ENCODE measurements at regions not wholly inside any gene's neighbourhood (a gene's known extent, or its start where the extent isn't known, plus 50 kb on each side); places are given as distances from the start of the nearest gene placed in this dataset.

DNA sequence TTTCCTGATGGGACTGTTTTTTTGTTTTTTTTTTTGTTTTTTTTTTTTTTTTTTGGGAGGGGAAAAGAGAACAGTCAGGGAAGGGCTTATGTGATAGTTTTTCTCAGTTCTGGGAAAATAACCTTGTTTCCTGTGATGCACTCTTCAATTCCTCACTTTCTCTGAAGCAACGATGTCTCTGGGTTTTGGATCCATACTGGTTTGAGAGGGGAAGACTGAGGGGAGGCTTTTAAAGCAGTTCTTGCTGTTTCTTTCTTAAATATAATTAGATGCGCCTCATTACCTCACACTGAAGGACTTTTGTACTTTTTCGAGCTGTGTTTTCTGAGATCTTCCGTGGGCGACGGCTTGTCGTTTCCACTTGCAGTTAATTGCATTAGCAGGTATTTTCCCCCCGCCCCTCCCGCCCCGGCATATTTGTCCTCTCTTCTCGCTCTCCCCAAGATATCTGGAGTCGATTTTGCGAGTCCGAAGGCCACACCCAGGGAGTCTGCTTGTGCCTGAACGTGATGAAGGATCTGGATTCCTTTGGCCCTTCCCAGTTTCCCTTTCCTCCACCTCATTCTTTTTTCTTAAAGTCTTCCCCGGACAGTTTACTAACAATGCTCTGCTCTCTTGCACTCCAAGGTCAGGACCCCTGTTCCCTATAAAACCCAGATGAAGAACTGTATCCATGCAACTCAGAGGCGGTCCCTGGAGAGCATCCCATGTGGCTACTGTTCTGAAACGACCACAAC is 125.2 kb upstream of the ZFHX3 start:
- H3K27me3 ChIP-seq (ENCODE audit: control insufficient read depth, low read length), result no peaks in the 10 kb centered on the region
- TF ChIP-seq, protein P1, sequence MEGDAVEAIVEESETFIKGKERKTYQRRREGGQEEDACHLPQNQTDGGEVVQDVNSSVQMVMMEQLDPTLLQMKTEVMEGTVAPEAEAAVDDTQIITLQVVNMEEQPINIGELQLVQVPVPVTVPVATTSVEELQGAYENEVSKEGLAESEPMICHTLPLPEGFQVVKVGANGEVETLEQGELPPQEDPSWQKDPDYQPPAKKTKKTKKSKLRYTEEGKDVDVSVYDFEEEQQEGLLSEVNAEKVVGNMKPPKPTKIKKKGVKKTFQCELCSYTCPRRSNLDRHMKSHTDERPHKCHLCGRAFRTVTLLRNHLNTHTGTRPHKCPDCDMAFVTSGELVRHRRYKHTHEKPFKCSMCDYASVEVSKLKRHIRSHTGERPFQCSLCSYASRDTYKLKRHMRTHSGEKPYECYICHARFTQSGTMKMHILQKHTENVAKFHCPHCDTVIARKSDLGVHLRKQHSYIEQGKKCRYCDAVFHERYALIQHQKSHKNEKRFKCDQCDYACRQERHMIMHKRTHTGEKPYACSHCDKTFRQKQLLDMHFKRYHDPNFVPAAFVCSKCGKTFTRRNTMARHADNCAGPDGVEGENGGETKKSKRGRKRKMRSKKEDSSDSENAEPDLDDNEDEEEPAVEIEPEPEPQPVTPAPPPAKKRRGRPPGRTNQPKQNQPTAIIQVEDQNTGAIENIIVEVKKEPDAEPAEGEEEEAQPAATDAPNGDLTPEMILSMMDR (IDR thresholded peaks at IDR 0.05; ENCODE audit: low read depth, low read length, poor library complexity, severe bottlenecking), result no peak
- no peak for TF ChIP-seq EZH2phosphoT487 (IDR thresholded peaks at IDR 0.05; ENCODE audit: borderline replicate concordance, low read length)
- no peaks in the 10 kb centered on the region for H4K20me1 ChIP-seq (ENCODE audit: control insufficient read depth, insufficient read depth, low read depth, low read length)
- no peaks in the 10 kb centered on the region for H3K36me3 ChIP-seq (ENCODE audit: control insufficient read depth, low read length)
- H3K4me2 ChIP-seq (ENCODE audit: low read length), result no peak overlapping the region
- no peak overlapping the region for H3K4me3 ChIP-seq (ENCODE audit: low read length)
- no peaks in the 10 kb centered on the region for H3K79me2 ChIP-seq (ENCODE audit: control insufficient read depth, low read length)
- no peak overlapping the region for H3K27ac ChIP-seq (ENCODE audit: low read depth, low read length)
- no peaks in the 10 kb centered on the region for H3K9me3 ChIP-seq (ENCODE audit: control insufficient read depth, insufficient read depth, low read length)
- H3K4me1 ChIP-seq (ENCODE audit: control insufficient read depth, low read length), result no peaks in the 10 kb centered on the region
- no peaks in the 10 kb centered on the region for H3K9me2 ChIP-seq (replicated peaks; ENCODE audit: control insufficient read depth, low read length)
- no peaks in the 10 kb centered on the region for H3F3A ChIP-seq (ENCODE audit: control insufficient read depth, insufficient read depth)

DNA sequence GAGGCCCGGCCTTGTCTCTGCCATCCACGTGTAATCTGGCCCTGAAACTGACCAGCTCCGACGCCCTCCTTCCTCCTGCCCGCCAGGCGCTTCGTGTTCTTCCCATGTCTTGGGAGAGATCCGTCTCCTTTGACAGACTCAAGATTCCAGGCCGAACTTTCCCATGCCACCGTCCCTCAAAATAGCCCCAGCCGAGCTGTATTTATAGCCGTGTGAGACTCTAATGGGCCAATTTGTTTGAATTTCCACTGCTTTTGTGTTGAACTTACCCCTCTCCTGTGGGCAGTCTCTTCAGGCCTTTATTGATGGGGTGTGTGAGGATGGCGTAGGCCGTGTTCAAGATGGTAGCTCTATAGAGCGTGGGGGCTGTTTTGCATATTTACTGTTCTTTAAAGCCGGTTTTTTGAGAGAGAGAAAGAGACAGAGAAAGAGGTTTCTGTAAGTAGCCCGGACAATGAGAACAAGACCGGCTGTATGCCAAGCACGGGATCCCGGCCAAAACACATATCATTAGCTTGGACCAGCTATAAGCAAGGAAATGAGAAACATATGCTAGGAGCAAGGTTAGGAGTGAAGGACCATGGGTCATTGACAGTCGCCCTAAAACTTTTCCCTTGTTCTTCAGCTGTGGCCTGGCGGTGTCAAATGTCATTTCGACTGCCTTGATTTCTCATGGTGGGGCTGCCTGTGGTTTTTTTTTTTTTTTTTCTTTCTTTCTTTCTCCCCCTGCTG is 124.5 kb upstream of the ZFHX3 start:
- no peak overlapping the region for H3K4me2 ChIP-seq (ENCODE audit: low read length)
- H3K27me3 ChIP-seq (ENCODE audit: control insufficient read depth, low read length), result no peaks in the 10 kb centered on the region
- no peak overlapping the region for H3K27ac ChIP-seq (ENCODE audit: low read depth, low read length)
- H3K79me2 ChIP-seq (ENCODE audit: control insufficient read depth, low read length), result no peaks in the 10 kb centered on the region
- H3F3A ChIP-seq (ENCODE audit: control insufficient read depth, insufficient read depth), result no peaks in the 10 kb centered on the region
- H4K20me1 ChIP-seq (ENCODE audit: control insufficient read depth, insufficient read depth, low read depth, low read length), result no peaks in the 10 kb centered on the region
- H3K9me3 ChIP-seq (ENCODE audit: control insufficient read depth, insufficient read depth, low read length), result no peaks in the 10 kb centered on the region
- TF ChIP-seq EZH2phosphoT487 (IDR thresholded peaks at IDR 0.05; ENCODE audit: borderline replicate concordance, low read length), result no peak
- TF ChIP-seq, protein P1 (IDR thresholded peaks at IDR 0.05; ENCODE audit: low read depth, low read length, poor library complexity, severe bottlenecking), result no peak
- no peaks in the 10 kb centered on the region for H3K36me3 ChIP-seq (ENCODE audit: control insufficient read depth, low read length)
- H3K4me3 ChIP-seq (ENCODE audit: low read length), result no peak overlapping the region
- H3K4me1 ChIP-seq (ENCODE audit: control insufficient read depth, low read length), result no peaks in the 10 kb centered on the region
- H3K9me2 ChIP-seq (replicated peaks; ENCODE audit: control insufficient read depth, low read length), result no peaks in the 10 kb centered on the region

DNA sequence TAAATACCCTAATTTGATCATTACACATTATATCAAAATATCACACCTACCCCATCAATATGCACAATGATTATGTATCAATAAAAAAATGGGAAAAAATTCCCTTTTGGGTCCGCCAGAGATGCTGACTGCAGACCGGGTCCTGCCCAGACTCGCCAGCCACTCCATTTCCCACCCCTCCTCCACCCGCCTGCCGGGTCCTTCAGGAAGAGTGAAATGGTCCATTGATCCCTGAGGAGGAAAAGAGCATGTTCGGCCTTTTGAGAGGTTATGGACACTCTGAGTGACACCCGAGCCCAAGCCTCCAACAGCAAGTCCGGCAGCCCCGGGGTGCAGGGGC is 123.9 kb upstream of the ZFHX3 start:
- Histone ChIP-seq H3K4me3 (ENCODE audit: low read length) (no peak overlapping the region), H3K9me2 (replicated peaks; ENCODE audit: control insufficient read depth, low read length) (no peaks in the 10 kb centered on the region), H3K27me3 (ENCODE audit: control insufficient read depth, low read length) (no peaks in the 10 kb centered on the region), H3K9me3 (ENCODE audit: control insufficient read depth, insufficient read depth, low read length) (no peaks in the 10 kb centered on the region), H3K36me3 (ENCODE audit: control insufficient read depth, low read length) (no peaks in the 10 kb centered on the region), H3K4me2 (ENCODE audit: low read length) (no peak overlapping the region), H3F3A (ENCODE audit: control insufficient read depth, insufficient read depth) (no peaks in the 10 kb centered on the region), H3K27ac (ENCODE audit: low read depth, low read length) (no peak overlapping the region), H4K20me1 (ENCODE audit: control insufficient read depth, insufficient read depth, low read depth, low read length) (no peaks in the 10 kb centered on the region), H3K4me1 (ENCODE audit: control insufficient read depth, low read length) (no peaks in the 10 kb centered on the region), H3K79me2 (ENCODE audit: control insufficient read depth, low read length) (no peaks in the 10 kb centered on the region)
- TF ChIP-seq EZH2phosphoT487 (IDR thresholded peaks at IDR 0.05; ENCODE audit: borderline replicate concordance, low read length), result no peak

DNA sequence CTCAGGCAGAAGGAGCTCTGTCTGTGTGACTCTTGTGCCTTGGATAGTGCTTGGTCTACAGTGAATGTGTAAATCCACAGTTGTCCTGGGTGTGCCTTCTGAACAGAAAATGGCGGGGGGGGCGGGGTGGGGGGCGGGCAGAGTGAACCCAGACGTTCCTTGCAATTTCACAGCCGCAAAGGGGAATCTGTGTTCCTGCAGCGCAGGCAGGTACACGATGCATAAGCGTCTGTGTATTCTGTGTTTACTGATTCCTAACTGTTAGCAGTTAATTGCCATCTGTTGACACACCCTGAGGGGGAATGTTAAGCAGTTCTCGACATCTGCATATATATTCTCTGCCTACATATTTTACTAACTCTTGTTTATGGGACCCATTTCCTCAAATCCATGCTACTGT is 123.5 kb upstream of the ZFHX3 start:
- Histone ChIP-seq H3F3A (ENCODE audit: control insufficient read depth, insufficient read depth) (no peaks in the 10 kb centered on the region), H3K4me2 (ENCODE audit: low read length) (no peak overlapping the region), H3K79me2 (ENCODE audit: control insufficient read depth, low read length) (no peaks in the 10 kb centered on the region), H3K4me3 (ENCODE audit: low read length) (no peak overlapping the region), H3K27me3 (ENCODE audit: control insufficient read depth, low read length) (no peaks in the 10 kb centered on the region), H3K4me1 (ENCODE audit: control insufficient read depth, low read length) (no peaks in the 10 kb centered on the region), H3K36me3 (ENCODE audit: control insufficient read depth, low read length) (no peaks in the 10 kb centered on the region), H3K27ac (ENCODE audit: low read depth, low read length) (no peak overlapping the region), H3K9me3 (ENCODE audit: control insufficient read depth, insufficient read depth, low read length) (no peaks in the 10 kb centered on the region), H4K20me1 (ENCODE audit: control insufficient read depth, insufficient read depth, low read depth, low read length) (no peaks in the 10 kb centered on the region), H3K9me2 (replicated peaks; ENCODE audit: control insufficient read depth, low read length) (no peaks in the 10 kb centered on the region)
- TF ChIP-seq EZH2phosphoT487 (IDR thresholded peaks at IDR 0.05; ENCODE audit: borderline replicate concordance, low read length), result no peak
- TF ChIP-seq, protein P1 (IDR thresholded peaks at IDR 0.05; ENCODE audit: low read depth, low read length, poor library complexity, severe bottlenecking), result no peak

Measured in DOHH2 (cell line).